GM18511 (cell line): ENCODE measurements at regions not wholly inside any gene's neighbourhood (a gene's known extent, or its start where the extent isn't known, plus 50 kb on each side); places are given as distances from the start of the nearest gene placed in this dataset.
"Not testable (repeated sequence)": the region's sequence is repeated elsewhere in the genome, so short reads cannot be mapped to it uniquely, and the experiment has no call there.

Experiments used
- ATAC-seq: cut with Tn5 transposase; IDR thresholded peaks from one replicate; pipeline ENCODE4 v1.9.1; 2021; ENCODE audit warnings: mild to moderate bottlenecking, moderate library complexity; ENCODE audit not compliant: unreplicated experiment

DNA sequence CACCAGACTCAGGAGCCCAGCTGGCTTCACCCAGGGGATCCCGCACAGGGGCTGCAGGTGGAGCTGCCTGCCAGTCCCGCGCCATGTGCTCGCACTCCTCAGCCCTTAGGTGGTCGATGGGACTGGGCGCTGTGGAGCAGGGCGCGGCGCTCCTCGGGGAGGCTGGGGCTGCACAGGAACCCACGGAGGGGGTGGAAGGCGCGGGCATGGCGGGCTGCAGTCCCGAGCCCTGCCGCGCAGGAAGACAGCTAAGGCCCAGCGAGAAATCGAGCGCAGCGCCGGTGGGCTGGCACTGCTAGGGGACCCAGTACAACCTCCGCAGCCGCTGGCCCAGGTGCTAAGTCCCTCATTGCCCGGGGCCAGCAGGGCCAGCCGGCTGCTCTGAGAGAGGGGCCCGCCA lies 202.9 kb downstream of the SPANXN4 start:
- not testable (repeated sequence) for ATAC-seq

DNA sequence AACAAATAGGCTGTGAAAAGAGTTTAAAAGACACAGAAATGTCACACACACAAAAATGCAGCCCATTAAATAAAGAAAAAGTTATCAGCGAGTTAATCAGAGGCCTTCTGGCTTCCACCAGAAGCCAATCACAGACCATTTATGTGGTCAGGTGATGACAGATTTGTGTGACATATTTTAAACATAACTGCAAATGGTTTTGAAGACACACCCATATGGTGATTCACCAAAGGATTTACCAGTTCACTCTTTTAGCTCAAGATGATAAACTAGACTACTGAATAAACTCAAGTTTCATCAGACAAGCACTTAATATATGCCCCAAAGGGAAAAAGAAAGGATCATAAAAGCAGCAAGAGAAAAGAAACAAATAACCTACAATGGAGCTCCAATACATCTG lies 181.2 kb downstream of the SPANXN4 start:
- no peak for ATAC-seq

DNA sequence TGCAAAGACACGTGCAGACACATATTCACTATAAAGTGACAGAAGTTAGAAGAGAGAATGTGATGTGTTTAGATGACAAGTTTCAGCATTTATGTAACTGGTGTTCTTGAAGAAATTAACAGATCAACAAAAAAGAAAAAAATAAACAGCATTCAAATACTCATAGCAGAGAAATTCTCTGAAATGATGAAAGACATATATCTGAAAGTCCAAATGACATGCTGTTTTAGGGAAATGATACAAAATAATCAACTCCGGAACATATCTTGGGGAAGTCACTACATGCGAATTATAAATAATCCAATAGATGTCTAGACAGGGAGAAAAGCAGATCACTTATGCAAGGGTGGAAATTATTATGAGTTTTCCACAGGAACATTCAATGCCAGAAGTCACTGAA lies 146.0 kb downstream of the SPANXN4 start:
- ATAC-seq, result no peak

DNA sequence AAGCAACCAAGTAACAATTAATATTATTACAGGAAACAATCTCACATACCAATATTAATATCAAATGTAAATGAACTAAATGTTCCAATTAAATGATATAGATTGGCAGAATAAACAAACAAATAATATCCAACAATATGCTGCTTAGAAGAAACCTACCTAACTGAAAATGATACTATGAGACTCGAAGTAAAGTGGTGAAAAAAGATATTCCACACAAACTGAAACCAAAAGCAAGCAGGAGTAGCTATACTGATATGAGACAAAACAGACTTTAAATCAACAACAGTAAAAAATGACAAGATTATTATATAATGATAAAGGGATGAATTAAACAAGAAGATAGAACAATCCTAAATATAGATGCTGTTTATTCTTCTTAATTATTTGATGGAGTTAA lies 140.1 kb downstream of the SPANXN4 start:
- ATAC-seq, result peak; percentile 61

DNA sequence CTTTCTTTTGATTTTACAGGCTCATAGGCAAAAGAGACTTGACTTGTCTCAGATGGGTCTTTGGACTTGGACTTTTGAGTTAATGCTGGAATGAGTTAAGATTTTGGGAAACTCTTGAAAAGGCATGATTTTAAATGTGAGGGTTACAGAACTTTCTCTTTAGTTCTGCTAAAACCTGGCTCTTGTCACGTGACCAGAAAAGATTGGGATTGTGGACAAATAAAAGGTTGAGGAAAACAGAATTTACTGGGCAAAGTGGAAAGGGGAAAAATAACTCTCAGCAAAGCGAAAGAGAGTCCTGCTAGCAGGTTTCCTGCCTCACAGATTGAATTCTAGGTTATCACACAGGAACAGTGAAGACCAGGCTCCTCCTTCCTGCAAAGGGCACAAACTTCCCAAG lies 114.0 kb downstream of the SPANXN4 start:
- no peak for ATAC-seq

DNA sequence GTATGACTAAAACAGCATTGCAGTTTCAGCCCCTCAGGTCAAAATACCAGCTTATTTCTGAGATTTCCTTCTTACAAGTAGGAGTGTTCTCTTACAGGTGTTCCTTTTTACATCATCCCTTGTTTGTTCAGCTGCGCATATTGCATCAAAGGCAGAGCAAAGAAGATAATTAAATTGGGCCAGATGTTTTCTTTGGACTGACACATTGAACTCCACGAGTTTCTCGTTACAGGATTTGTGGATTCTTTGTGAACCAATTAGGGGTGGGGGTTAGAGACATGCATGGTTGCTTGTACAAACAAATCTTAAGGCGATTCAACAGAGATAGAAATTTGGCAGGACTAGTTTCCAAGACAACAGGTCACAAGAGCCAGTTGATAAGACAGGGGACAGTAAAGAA lies 95.7 kb downstream of the SPANXN4 start:
- ATAC-seq, result no peak

DNA sequence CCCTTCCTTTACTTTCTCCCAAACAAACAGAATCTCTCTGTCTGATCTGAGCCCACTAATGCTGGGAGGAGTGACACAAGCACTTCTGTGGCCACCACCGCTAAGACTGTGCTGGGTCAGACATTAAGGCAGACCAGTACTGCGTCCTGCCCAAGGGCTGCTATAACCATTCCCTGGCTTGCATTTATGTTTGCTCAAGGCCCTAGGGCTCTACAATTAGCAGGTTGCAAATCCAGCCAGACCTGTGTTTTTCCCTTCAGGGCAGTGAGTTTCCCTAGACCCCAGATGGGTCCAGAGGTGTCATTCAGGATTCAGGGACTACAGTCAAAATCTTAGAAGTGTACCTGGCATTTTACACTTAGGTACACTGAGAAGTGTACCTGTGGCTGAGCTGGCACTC lies 89.7 kb downstream of the SPANXN4 start:
- ATAC-seq, result no peak

DNA sequence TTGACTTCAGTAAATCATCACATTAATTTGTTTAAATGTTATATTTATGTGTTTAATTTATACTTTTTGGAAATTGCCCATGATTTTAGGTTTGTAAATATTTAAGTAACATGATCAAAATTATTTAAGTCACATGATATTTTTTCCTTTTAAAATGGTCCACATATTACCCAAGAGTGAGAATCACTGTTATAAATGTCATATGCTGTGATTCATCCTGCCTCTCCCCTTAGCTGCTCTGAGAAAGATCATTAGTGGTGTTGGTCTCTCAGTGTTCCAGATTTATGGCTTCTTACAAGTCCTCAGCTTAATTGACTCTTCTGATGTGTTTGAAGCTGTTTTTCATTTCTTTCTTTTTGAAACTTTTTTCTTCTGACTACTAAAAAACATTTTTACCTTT lies 70.1 kb downstream of the SPANXN4 start:
- ATAC-seq, result no peak

DNA sequence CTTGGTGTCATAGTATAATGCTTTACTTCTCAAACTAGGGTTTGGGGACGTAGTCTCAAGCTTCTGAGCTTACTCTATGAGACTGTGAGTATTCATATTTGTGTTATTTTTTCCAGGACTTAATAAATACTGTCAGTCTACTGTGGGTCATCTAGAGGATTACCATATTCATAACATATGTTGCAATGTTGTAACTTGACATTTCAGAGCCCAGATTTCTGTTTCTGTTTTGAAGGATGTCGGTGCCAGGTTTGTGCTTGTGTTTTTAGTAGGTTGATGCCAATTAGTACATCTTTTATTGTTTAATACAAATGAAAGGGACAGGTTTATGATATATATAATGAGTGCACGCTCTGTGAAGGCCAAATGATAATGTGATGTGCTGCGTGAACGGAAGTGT lies 69.6 kb downstream of the SPANXN4 start:
- no peak for ATAC-seq

DNA sequence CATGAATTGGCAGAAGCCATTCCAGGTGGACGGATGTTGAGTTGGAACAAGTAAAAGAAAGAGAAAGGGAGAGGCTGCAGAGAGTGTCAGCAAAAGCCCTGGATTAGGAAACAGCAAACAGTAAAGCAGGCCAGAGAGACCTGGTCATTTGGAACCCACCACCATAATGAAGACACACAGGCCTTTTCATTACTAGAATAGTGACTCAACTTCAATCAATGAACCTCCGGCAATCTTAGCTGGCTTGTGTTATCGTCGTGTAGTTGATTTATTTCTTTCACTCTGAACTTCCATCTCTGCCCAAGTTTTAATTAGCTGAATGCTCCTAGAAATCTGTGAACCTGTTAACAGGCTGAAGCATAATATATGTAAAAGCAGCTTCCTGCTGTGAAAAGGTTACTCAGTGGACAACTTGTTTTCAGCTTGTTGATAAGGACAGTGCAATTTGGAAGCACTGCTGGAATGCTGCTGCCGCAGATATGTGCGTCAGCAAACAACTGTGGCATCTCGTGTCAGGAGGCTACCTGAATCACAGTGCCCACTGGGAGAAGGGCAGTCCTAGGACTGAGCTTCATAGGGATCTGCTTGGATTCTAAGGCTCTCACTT lies 68.8 kb downstream of the SPANXN4 start:
- ATAC-seq, result no peak
